Fibroblast of lung (primary cell): ENCODE measurements at regions not wholly inside any gene's neighbourhood (a gene's known extent, or its start where the extent isn't known, plus 50 kb on each side); places are given as distances from the start of the nearest gene placed in this dataset.

Experiments
- DNase-seq, 2 donors: peaks; one replicate each; pipeline versions ENCODE4 v3.0.0 to v3.0.0-alpha.2; 2010; ENCODE audit warnings: low read depth in 2 of 2
- H2AFZ ChIP-seq: 2 replicates; pipeline ENCODE4 v1.5.1; 2012; ENCODE audit warnings: low read length, control low read depth, inconsistent platforms
- H3K27ac ChIP-seq: 2 replicates; pipeline ENCODE4 v1.5.1; 2011; ENCODE audit warnings: low read length, control low read depth; ENCODE audit not compliant: insufficient read depth
- H3K27me3 ChIP-seq: 2 replicates; pipeline ENCODE4 v1.5.1; 2011; ENCODE audit warnings: mild to moderate bottlenecking, low read length; ENCODE audit not compliant: control insufficient read depth, insufficient read depth
- H3K36me3 ChIP-seq: 2 replicates; pipeline ENCODE4 v1.5.1; 2011; ENCODE audit warnings: low read length; ENCODE audit not compliant: control insufficient read depth, insufficient read depth
- H3K4me1 ChIP-seq: 2 replicates; pipeline ENCODE4 v1.5.1; 2011; ENCODE audit warnings: low read length; ENCODE audit not compliant: control insufficient read depth, insufficient read depth; ENCODE audit errors: extremely low read depth
- H3K4me2 ChIP-seq: 2 replicates; pipeline ENCODE4 v1.5.1; 2011; ENCODE audit warnings: low read length, control low read depth; ENCODE audit not compliant: insufficient read depth; ENCODE audit errors: extremely low read depth
- H3K4me3 ChIP-seq, 4 experiments: fragments of 200-600 bp in 1 of 4; sonication (generic) in 1 of 4; replicated peaks in 1 of 4; 2 replicates each; pipeline ENCODE4 v1.5.1; 2011 to 2016; ENCODE audit warnings: low read length in 4 of 4, low read depth in 3 of 4, mild to moderate bottlenecking in 3 of 4, control low read depth in 2 of 4, inconsistent platforms in 1 of 4, mixed read lengths in 1 of 4; ENCODE audit not compliant: insufficient read depth in 1 of 4; ENCODE audit errors: control extremely low read depth in 1 of 4
- H3K79me2 ChIP-seq: 2 replicates; pipeline ENCODE4 v1.5.1; 2012; ENCODE audit warnings: mild to moderate bottlenecking, low read length, inconsistent platforms; ENCODE audit not compliant: control insufficient read depth, insufficient read depth
- H3K9ac ChIP-seq: 2 replicates; pipeline ENCODE4 v1.5.1; 2011; ENCODE audit warnings: mild to moderate bottlenecking, low read length, control low read depth; ENCODE audit not compliant: insufficient read depth
- H3K9me3 ChIP-seq: 2 replicates; pipeline ENCODE4 v1.5.1; 2012; ENCODE audit warnings: low read depth, low read length; ENCODE audit not compliant: control insufficient read depth, insufficient read depth
- H4K20me1 ChIP-seq: 2 replicates; pipeline ENCODE4 v1.5.1; 2011; ENCODE audit warnings: low read length; ENCODE audit not compliant: control insufficient read depth, insufficient read depth; ENCODE audit errors: extremely low read depth
- CTCF ChIP-seq, 2 donors: IDR thresholded peaks in 1 of 2; conservative IDR thresholded peaks in 1 of 2; 1 replicate in 1 of 2; 2 replicates in 1 of 2; pipeline ENCODE4 v1.5.1; 2011 to 2012; ENCODE audit warnings: low read length in 2 of 2, control low read depth in 1 of 2, inconsistent platforms in 1 of 2, low read depth in 1 of 2, mild to moderate bottlenecking in 1 of 2
- EZH2 ChIP-seq: IDR thresholded peaks from 2 replicates; pipeline ENCODE4 v1.5.1; 2012; ENCODE audit warnings: low read length, control low read depth, mild to moderate bottlenecking; ENCODE audit errors: missing control alignments

GRCh38 chr12:67410667-67411067 lies 141.5 kb downstream of the CAND1 start:
- H3K9ac ChIP-seq, result no peak overlapping the region

GRCh38 chr12:67411562-67411961 lies 142.4 kb downstream of the CAND1 start:
- no peaks in the 10 kb centered on the region for H3K9me3 ChIP-seq
- H2AFZ ChIP-seq, result no peak overlapping the region
- H3K4me1 ChIP-seq, result peaks cover 4% of the 10 kb centered on the region
- no peak for TF ChIP-seq EZH2
- TF ChIP-seq CTCF (conservative IDR thresholded peaks at IDR 0.05 in 1 of 2, IDR thresholded peaks at IDR 0.05 in 1 of 2; ENCODE audit: low read depth in 1 of 2, low read length in 2 of 2), result no peak
- no peak overlapping the region for H3K27ac ChIP-seq
- DNase-seq, result no peak
- no peaks in the 10 kb centered on the region for H4K20me1 ChIP-seq
- no peaks in the 10 kb centered on the region for H3K36me3 ChIP-seq
- no peak overlapping the region for H3K9ac ChIP-seq
- no peak overlapping the region for H3K4me3 ChIP-seq
- no peaks in the 10 kb centered on the region for H3K79me2 ChIP-seq
- no peak overlapping the region for H3K4me2 ChIP-seq
- H3K27me3 ChIP-seq, result no peaks in the 10 kb centered on the region

More at GRCh38 chr12:67410667-67411067, 141.5 kb downstream of the CAND1 start:
- Histone ChIP-seq H3K79me2 (no peaks in the 10 kb centered on the region), H3K36me3 (no peaks in the 10 kb centered on the region), H2AFZ (no peak overlapping the region), H3K27ac (no peak overlapping the region), H3K27me3 (no peaks in the 10 kb centered on the region), H3K4me2 (no peak overlapping the region), H3K9me3 (no peaks in the 10 kb centered on the region), H4K20me1 (no peaks in the 10 kb centered on the region), H3K4me3 (no peak overlapping the region), H3K4me1 (peaks cover 4% of the 10 kb centered on the region)
- DNase-seq, result no peak
- TF ChIP-seq CTCF (conservative IDR thresholded peaks at IDR 0.05 in 1 of 2, IDR thresholded peaks at IDR 0.05 in 1 of 2; ENCODE audit: low read depth in 1 of 2, low read length in 2 of 2) (no peak), EZH2 (no peak)

- Histone ChIP-seq H3K4me3 (no peak overlapping the region), H3K4me1 (peaks cover 4% of the 10 kb centered on the region), H3K36me3 (no peaks in the 10 kb centered on the region), H3K79me2 (no peaks in the 10 kb centered on the region), H3K27ac (no peak overlapping the region), H3K4me2 (no peak overlapping the region), H3K9me3 (no peaks in the 10 kb centered on the region), H4K20me1 (no peaks in the 10 kb centered on the region), H3K27me3 (no peaks in the 10 kb centered on the region), H3K9ac (no peak overlapping the region), H2AFZ (no peak overlapping the region)
- no peak for DNase-seq
- TF ChIP-seq CTCF (conservative IDR thresholded peaks at IDR 0.05 in 1 of 2, IDR thresholded peaks at IDR 0.05 in 1 of 2; ENCODE audit: low read depth in 1 of 2, low read length in 2 of 2) (no peak), EZH2 (no peak)
Observed at GRCh38 chr12:67413577-67413976, 144.4 kb downstream of the CAND1 start.
